ENCODE measurements at regions not wholly inside any gene's neighbourhood (a gene's known extent, or its start where the extent isn't known, plus 50 kb on each side); places are given as distances from the start of the nearest gene placed in this dataset.

GRCh38 chr10:131753336-131753735 lies 147.5 kb upstream of the PPP2R2D start:
- no peak for DNase-seq (ENCODE audit: low read depth)

- no peak for DNase-seq (ENCODE audit: low read depth)
Observed at GRCh38 chr10:131755200-131755599, 145.6 kb upstream of the PPP2R2D start.

- no peak for DNase-seq (ENCODE audit: low read depth)
Observed at GRCh38 chr10:131757285-131758058, 143.3 kb upstream of the PPP2R2D start.

- no peak for DNase-seq (ENCODE audit: low read depth)
Observed at GRCh38 chr10:131758062-131758938, 142.5 kb upstream of the PPP2R2D start.

- DNase-seq (ENCODE audit: low read depth): no peak
Observed at GRCh38 chr10:131758939-131759301, 141.9 kb upstream of the PPP2R2D start.

GRCh38 chr10:131759347-131759746 lies 141.5 kb upstream of the PPP2R2D start:
- DNase-seq (ENCODE audit: low read depth): no peak

GRCh38 chr10:131760416-131761166 lies 140.2 kb upstream of the PPP2R2D start:
- no peak for DNase-seq (ENCODE audit: low read depth)

- DNase-seq (ENCODE audit: low read depth): no peak
Observed at GRCh38 chr10:131762789-131763696, 137.8 kb upstream of the PPP2R2D start.

- DNase-seq (ENCODE audit: low read depth): no peak
Observed at GRCh38 chr10:131764929-131765328, 135.9 kb upstream of the PPP2R2D start.

GRCh38 chr10:131766096-131766495 lies 134.7 kb upstream of the PPP2R2D start:
- DNase-seq (ENCODE audit: low read depth): no peak

GRCh38 chr10:131767716-131768115 lies 133.1 kb upstream of the PPP2R2D start:
- DNase-seq (ENCODE audit: low read depth): no peak

- no peak for DNase-seq (ENCODE audit: low read depth)
Observed at GRCh38 chr10:131769571-131770410, 131.0 kb upstream of the PPP2R2D start.

- DNase-seq (ENCODE audit: low read depth): no peak
Observed at GRCh38 chr10:131770946-131771633, 129.7 kb upstream of the PPP2R2D start.

GRCh38 chr10:131771634-131772358 lies 129.0 kb upstream of the PPP2R2D start:
- no peak for DNase-seq (ENCODE audit: low read depth)

GRCh38 chr10:131772441-131772840 lies 128.4 kb upstream of the PPP2R2D start:
- no peak for DNase-seq (ENCODE audit: low read depth)

- no peak for DNase-seq (ENCODE audit: low read depth)
Observed at GRCh38 chr10:131773370-131774343, 127.2 kb upstream of the PPP2R2D start.

GRCh38 chr10:131774681-131775085 lies 126.1 kb upstream of the PPP2R2D start:
- no peak for DNase-seq (ENCODE audit: low read depth)

- no peak for DNase-seq (ENCODE audit: low read depth)
Observed at GRCh38 chr10:131775433-131775832, 125.4 kb upstream of the PPP2R2D start.

Measured in CMK (cell line).